CD14-positive monocyte (primary cell): ENCODE measurements at regions not wholly inside any gene's neighbourhood (a gene's known extent, or its start where the extent isn't known, plus 50 kb on each side); places are given as distances from the start of the nearest gene placed in this dataset.
A peak's percentile ranks its signal among the peaks of the same experiment; 100 is the strongest.

Source experiments
- DNase-seq, 3 donors: peaks; one replicate each; pipeline ENCODE4 v3.0.0-alpha.2; 2011 to 2022
- H2AFZ ChIP-seq: 2 replicates; pipeline ENCODE4 v1.6.0; 2012; ENCODE audit warnings: mild to moderate bottlenecking, low read depth, low read length, inconsistent platforms; ENCODE audit not compliant: insufficient read depth, poor library complexity, severe bottlenecking
- H3K27ac ChIP-seq, 2 donors: 1 replicate in 1 of 2; 2 replicates in 1 of 2; pipeline ENCODE4 v1.5.1; 2012 to 2013; ENCODE audit warnings: low read length in 2 of 2, control low read depth in 1 of 2, inconsistent platforms in 1 of 2, low read depth in 1 of 2, mild to moderate bottlenecking in 1 of 2
- H3K27me3 ChIP-seq, 2 donors: one replicate each; pipeline versions ENCODE4 v1.6.0 to v1.6.1; 2011 to 2013; ENCODE audit warnings: low read length in 2 of 2; ENCODE audit not compliant: control insufficient read depth in 2 of 2, insufficient read depth in 2 of 2
- H3K36me3 ChIP-seq, 2 donors: replicated peaks in 1 of 2; 1 replicate in 1 of 2; 2 replicates in 1 of 2; pipeline versions ENCODE4 v1.5.1 to v1.6.1; 2012 to 2013; ENCODE audit warnings: low read length in 2 of 2, control low read depth in 1 of 2, inconsistent platforms in 1 of 2, mild to moderate bottlenecking in 1 of 2; ENCODE audit not compliant: insufficient read depth in 2 of 2, control insufficient read depth in 1 of 2
- H3K4me1 ChIP-seq, 2 donors: 1 replicate in 1 of 2; 2 replicates in 1 of 2; pipeline versions ENCODE4 v1.5.1 to v1.6.1; 2012 to 2013; ENCODE audit warnings: low read length in 2 of 2, control low read depth in 1 of 2, inconsistent platforms in 1 of 2, mild to moderate bottlenecking in 1 of 2, moderate library complexity in 1 of 2; ENCODE audit not compliant: insufficient read depth in 2 of 2, control insufficient read depth in 1 of 2
- H3K4me2 ChIP-seq: replicated peaks from 2 replicates; pipeline ENCODE3; 2012; ENCODE audit warnings: low read length, moderate library complexity, mild to moderate bottlenecking; ENCODE audit not compliant: poor library complexity, severe bottlenecking; ENCODE audit errors: extremely low read depth
- H3K4me3 ChIP-seq, 3 experiments: fragments of 200-600 bp in 1 of 3; sonication (generic) in 1 of 3; replicated peaks in 1 of 3; 1 replicate in 2 of 3; 2 replicates in 1 of 3; pipeline ENCODE4 v1.5.1; 2011 to 2013; ENCODE audit warnings: low read length in 3 of 3, mild to moderate bottlenecking in 3 of 3, control low read depth in 2 of 3, low read depth in 2 of 3, inconsistent platforms in 1 of 3, moderate library complexity in 1 of 3
- H3K79me2 ChIP-seq: 2 replicates; pipeline ENCODE4 v1.6.0; 2012; ENCODE audit warnings: mild to moderate bottlenecking, control low read depth, inconsistent platforms, low read length, moderate library complexity; ENCODE audit not compliant: insufficient read depth
- H3K9ac ChIP-seq: 2 replicates; pipeline ENCODE4 v1.6.0; 2017; ENCODE audit warnings: low read length, mild to moderate bottlenecking; ENCODE audit not compliant: insufficient read depth, poor library complexity, severe bottlenecking
- H3K9me3 ChIP-seq, 2 donors: replicated peaks in 1 of 2; 1 replicate in 1 of 2; 2 replicates in 1 of 2; pipeline versions ENCODE4 v1.5.1 to v1.6.1; 2012 to 2013; ENCODE audit warnings: low read length in 2 of 2, control low read depth in 1 of 2; ENCODE audit not compliant: control insufficient read depth in 1 of 2, insufficient read depth in 1 of 2
- H4K20me1 ChIP-seq: 2 replicates; pipeline ENCODE4 v1.6.0; 2012; ENCODE audit warnings: mild to moderate bottlenecking, low read length, control low read depth, moderate library complexity; ENCODE audit not compliant: insufficient read depth
- H3K27ac Mint-ChIP-seq, 7 donors: one replicate each; pipeline ENCODE4 v1.8.0; 2020; ENCODE audit warnings: mild to moderate bottlenecking in 7 of 7, mixed read lengths in 7 of 7, moderate library complexity in 6 of 7, inconsistent platforms in 2 of 7
- H3K27me3 Mint-ChIP-seq, 3 donors: one replicate each; pipeline ENCODE4 v1.8.0; 2021 to 2022; ENCODE audit warnings: low read depth in 3 of 3, mild to moderate bottlenecking in 3 of 3, mixed read lengths in 3 of 3, moderate library complexity in 3 of 3, inconsistent platforms in 1 of 3
- H3K36me3 Mint-ChIP-seq, 2 donors: one replicate each; pipeline ENCODE4 v1.8.0; 2020; ENCODE audit warnings: mixed read lengths in 2 of 2, inconsistent platforms in 1 of 2, mild to moderate bottlenecking in 1 of 2
- H3K4me1 Mint-ChIP-seq: one replicate; pipeline ENCODE4 v1.8.0; 2020; ENCODE audit warnings: mild to moderate bottlenecking, mixed read lengths
- H3K4me3 Mint-ChIP-seq, 2 donors: one replicate each; pipeline ENCODE4 v1.8.0; 2020; ENCODE audit warnings: mild to moderate bottlenecking in 2 of 2, mixed read lengths in 2 of 2, moderate library complexity in 1 of 2
- H3K9me3 Mint-ChIP-seq, 7 donors: one replicate each; pipeline ENCODE4 v1.8.0; 2020 to 2022; ENCODE audit warnings: mixed read lengths in 7 of 7, mild to moderate bottlenecking in 6 of 7, moderate library complexity in 6 of 7, inconsistent platforms in 2 of 7
- WGBS: methylation state at CpG from one replicate; pipeline ENCODE4 v1.1.5; 2013; ENCODE audit warnings: missing lambda C conversion rate; ENCODE audit not compliant: insufficient coverage; 5-methylcytosine and 5-hydroxymethylcytosine counted together
- intact Hi-C, 2 donors: fragments of 100-400 bp; cut with micrococcal nuclease; formaldehyde crosslinking; loops; one replicate each; pipeline versions ENCODE4 v1.15.0 to v1.15.1; 2023
- TF ChIP-seq, protein P1 (sequence below): fragments of 200-600 bp; IDR thresholded peaks from one replicate; pipeline ENCODE4 v1.8.0; 2022; ENCODE audit warnings: antibody characterized with exemption, mild to moderate bottlenecking

DNA sequence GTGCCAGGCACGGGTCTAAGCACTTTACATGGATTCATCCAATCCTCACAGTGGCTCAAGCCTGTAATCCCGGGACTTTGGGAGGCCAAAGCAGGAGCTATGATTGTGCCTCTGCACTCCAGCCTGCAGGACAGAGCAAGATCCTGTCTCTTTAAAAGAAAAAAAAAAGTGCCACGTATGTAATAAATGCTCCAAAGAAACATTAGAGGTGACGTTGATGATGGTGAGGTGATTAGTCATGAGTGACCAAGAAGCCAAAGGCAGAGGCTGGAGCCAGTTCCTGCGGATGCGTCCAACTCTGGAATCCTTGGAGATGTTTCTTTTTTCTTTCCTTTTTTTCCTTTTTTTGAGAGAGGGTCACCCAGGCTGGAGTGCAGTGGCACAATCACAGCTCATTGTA, 59.4 kb upstream of the SIAH1 start:
- H3K9me3 Mint-ChIP-seq: no peaks in the 10 kb centered on the region
- 71% methylated on average over 6 of the region's 6 CpGs for WGBS
- DNase-seq: peak in 1 of 3 donors; percentile 15
- H2AFZ ChIP-seq: no peak overlapping the region
- no peak overlapping the region for H3K27ac Mint-ChIP-seq
- H3K4me1 ChIP-seq: peaks cover 0 to 12% of the 10 kb centered on the region in 2 donors
- no peaks in the 10 kb centered on the region for H3K9me3 ChIP-seq
- H4K20me1 ChIP-seq: no peaks in the 10 kb centered on the region
- H3K4me2 ChIP-seq: no peak overlapping the region
- H3K27me3 Mint-ChIP-seq: peaks cover 1 to 3% (median 2%) of the 10 kb centered on the region in 3 donors
- H3K27me3 ChIP-seq: no peaks in the 10 kb centered on the region
- no peaks in the 10 kb centered on the region for H3K79me2 ChIP-seq
- no peaks in the 10 kb centered on the region for H3K36me3 ChIP-seq
- H3K9ac ChIP-seq: no peak overlapping the region
- no peak overlapping the region for H3K4me3 Mint-ChIP-seq
- H3K4me3 ChIP-seq: no peak overlapping the region
- H3K4me1 Mint-ChIP-seq: peaks cover 10% of the 10 kb centered on the region
- intact Hi-C loops: no loop called here
- TF ChIP-seq, protein P1, sequence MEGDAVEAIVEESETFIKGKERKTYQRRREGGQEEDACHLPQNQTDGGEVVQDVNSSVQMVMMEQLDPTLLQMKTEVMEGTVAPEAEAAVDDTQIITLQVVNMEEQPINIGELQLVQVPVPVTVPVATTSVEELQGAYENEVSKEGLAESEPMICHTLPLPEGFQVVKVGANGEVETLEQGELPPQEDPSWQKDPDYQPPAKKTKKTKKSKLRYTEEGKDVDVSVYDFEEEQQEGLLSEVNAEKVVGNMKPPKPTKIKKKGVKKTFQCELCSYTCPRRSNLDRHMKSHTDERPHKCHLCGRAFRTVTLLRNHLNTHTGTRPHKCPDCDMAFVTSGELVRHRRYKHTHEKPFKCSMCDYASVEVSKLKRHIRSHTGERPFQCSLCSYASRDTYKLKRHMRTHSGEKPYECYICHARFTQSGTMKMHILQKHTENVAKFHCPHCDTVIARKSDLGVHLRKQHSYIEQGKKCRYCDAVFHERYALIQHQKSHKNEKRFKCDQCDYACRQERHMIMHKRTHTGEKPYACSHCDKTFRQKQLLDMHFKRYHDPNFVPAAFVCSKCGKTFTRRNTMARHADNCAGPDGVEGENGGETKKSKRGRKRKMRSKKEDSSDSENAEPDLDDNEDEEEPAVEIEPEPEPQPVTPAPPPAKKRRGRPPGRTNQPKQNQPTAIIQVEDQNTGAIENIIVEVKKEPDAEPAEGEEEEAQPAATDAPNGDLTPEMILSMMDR: no peak
- H3K27ac ChIP-seq: no peak overlapping the region
- H3K36me3 Mint-ChIP-seq: no peaks in the 10 kb centered on the region

DNA sequence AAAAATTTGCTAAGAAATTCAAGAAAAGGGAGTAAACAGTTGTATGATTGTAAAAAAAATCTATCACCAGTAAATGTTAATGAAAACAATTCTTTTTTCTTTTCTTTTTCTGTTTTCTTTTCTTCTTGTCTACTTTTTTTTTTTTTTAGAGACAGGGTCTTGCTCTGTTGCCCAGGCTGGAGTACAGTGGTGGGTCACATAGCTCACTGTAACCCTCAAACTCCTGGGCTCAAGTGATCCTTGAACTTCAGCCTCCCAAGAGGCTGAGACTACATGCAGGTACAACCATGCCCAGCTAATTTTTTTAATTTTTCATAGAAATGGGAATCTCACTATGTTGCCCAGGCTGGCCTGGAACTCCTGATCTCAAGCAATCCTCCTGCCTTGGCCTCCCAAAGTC, 57.2 kb upstream of the SIAH1 start:
- Histone ChIP-seq H3K27me3 (no peaks in the 10 kb centered on the region), H3K4me3 (no peak overlapping the region), H4K20me1 (no peaks in the 10 kb centered on the region), H2AFZ (no peak overlapping the region), H3K36me3 (no peaks in the 10 kb centered on the region), H3K4me2 (no peak overlapping the region), H3K27ac (no peak overlapping the region), H3K79me2 (no peaks in the 10 kb centered on the region), H3K4me1 (peaks cover 0 to 12% of the 10 kb centered on the region in 2 donors), H3K9me3 (no peaks in the 10 kb centered on the region), H3K9ac (no peak overlapping the region)
- no peaks in the 10 kb centered on the region for H3K9me3 Mint-ChIP-seq
- peaks cover 10% of the 10 kb centered on the region for H3K4me1 Mint-ChIP-seq
- no peaks in the 10 kb centered on the region for H3K36me3 Mint-ChIP-seq
- no peak for DNase-seq
- no peak overlapping the region for H3K27ac Mint-ChIP-seq
- H3K27me3 Mint-ChIP-seq: peaks cover 2 to 5% (median 2%) of the 10 kb centered on the region in 3 donors
- no peak overlapping the region for H3K4me3 Mint-ChIP-seq
- TF ChIP-seq, protein P1: no peak
- intact Hi-C loops: no loop called here
